IMR-90 (cell line): ENCODE measurements at regions not wholly inside any gene's neighbourhood (a gene's known extent, or its start where the extent isn't known, plus 50 kb on each side); places are given as distances from the start of the nearest gene placed in this dataset.

Source experiments
- ATAC-seq: fragments of 200-7000 bp; cut with Tn5 transposase; 2 replicates; pipeline ENCODE4 v1.9.1; 2020; ENCODE audit warnings: low read depth, mild to moderate bottlenecking, moderate library complexity
- BruUV-seq: library from RNA; stranded (reverse); fragments of 400-500 nt; replicated peaks from 2 replicates; lab custom pipeline; 2021; lab: Mats Ljungman, UMichigan
- CTCF ChIA-PET: fragments of 300-600 bp; formaldehyde crosslinking; extraction: SDS; loops from one replicate; lab custom pipeline; 2021; ENCODE audit warnings: antibody characterized with exemption; lab: Yijun Ruan, JAX
- POLR2A ChIA-PET: fragments of 300-600 bp; sonication (Branson Sonifier 250); formaldehyde crosslinking; loops from one replicate; lab custom pipeline; 2022; ENCODE audit warnings: antibody characterized with exemption; ENCODE audit not compliant: unreplicated experiment; lab: Charles Lee
- DNase-seq: peaks from one replicate; pipeline ENCODE4 v3.0.0; 2013
- H2AFZ ChIP-seq: replicated peaks from 2 replicates; pipeline ENCODE3; 2013; ENCODE audit warnings: low read length, mild to moderate bottlenecking; ENCODE audit not compliant: poor library complexity
- H2AK5ac ChIP-seq: 2 replicates; pipeline ENCODE4 v1.6.1; 2013; ENCODE audit warnings: low read depth, low read length, inconsistent platforms
- H2AK9ac ChIP-seq: replicated peaks from 2 replicates; pipeline ENCODE3; 2013; ENCODE audit warnings: mild to moderate bottlenecking, low read depth, low read length, moderate library complexity; ENCODE audit not compliant: poor library complexity
- H2BK120ac ChIP-seq: 2 replicates; pipeline ENCODE4 v1.6.1; 2013; ENCODE audit warnings: low read depth, low read length, inconsistent platforms
- H2BK15ac ChIP-seq: 3 replicates; pipeline ENCODE4 v1.6.1; 2013; ENCODE audit warnings: low read depth, low read length, inconsistent platforms
- H2BK20ac ChIP-seq: 2 replicates; pipeline ENCODE4 v1.6.1; 2013; ENCODE audit warnings: low read depth, mild to moderate bottlenecking, inconsistent platforms, low read length, moderate library complexity
- H2BK5ac ChIP-seq: 2 replicates; pipeline ENCODE4 v1.6.1; 2013; ENCODE audit warnings: mild to moderate bottlenecking, low read depth, low read length, inconsistent platforms; ENCODE audit not compliant: poor library complexity, severe bottlenecking
- H3K14ac ChIP-seq: replicated peaks from 2 replicates; pipeline ENCODE4 v1.6.1; 2013; ENCODE audit warnings: low read depth, low read length, inconsistent platforms
- H3K18ac ChIP-seq: 2 replicates; pipeline ENCODE4 v1.6.1; 2013; ENCODE audit warnings: low read depth, low read length, control low read depth
- H3K23ac ChIP-seq: 2 replicates; pipeline ENCODE4 v1.6.1; 2013; ENCODE audit warnings: low read depth, low read length, inconsistent platforms
- H3K27ac ChIP-seq: 2 replicates; pipeline ENCODE4 v1.5.1; 2013; ENCODE audit warnings: mild to moderate bottlenecking, control low read depth, low read length; ENCODE audit not compliant: insufficient read depth
- H3K27me3 ChIP-seq: 2 replicates; pipeline ENCODE4 v1.6.1; 2013; ENCODE audit warnings: low read length; ENCODE audit not compliant: control insufficient read depth, insufficient read depth
- H3K36me3 ChIP-seq: 2 replicates; pipeline ENCODE4 v1.6.1; 2013; ENCODE audit warnings: low read length, mixed read lengths; ENCODE audit not compliant: control insufficient read depth, insufficient read depth
- H3K4ac ChIP-seq: 2 replicates; pipeline ENCODE4 v1.6.1; 2013; ENCODE audit warnings: low read depth, low read length, inconsistent platforms
- H3K4me1 ChIP-seq: 2 replicates; pipeline ENCODE4 v1.6.1; 2013; ENCODE audit warnings: low read length, mixed read lengths; ENCODE audit not compliant: control insufficient read depth, insufficient read depth
- H3K4me2 ChIP-seq: 2 replicates; pipeline ENCODE4 v1.6.1; 2013; ENCODE audit warnings: low read depth, mild to moderate bottlenecking, control low read depth, low read length, moderate library complexity
- H3K4me3 ChIP-seq: 2 replicates; pipeline ENCODE4 v1.5.1; 2013; ENCODE audit warnings: low read depth, mild to moderate bottlenecking, control low read depth, low read length, moderate library complexity; ENCODE audit not compliant: insufficient read depth
- H3K56ac ChIP-seq: 2 replicates; pipeline ENCODE4 v1.6.1; 2013; ENCODE audit warnings: low read length, inconsistent platforms; ENCODE audit not compliant: insufficient read depth; ENCODE audit errors: extremely low read depth
- H3K79me1 ChIP-seq, 2 experiments: 2 replicates each; pipeline ENCODE4 v1.6.1; 2013; ENCODE audit warnings: low read length in 2 of 2, inconsistent platforms in 1 of 2, low read depth in 1 of 2
- H3K9ac ChIP-seq: 2 replicates; pipeline ENCODE4 v1.6.1; 2013; ENCODE audit warnings: low read depth, low read length, control low read depth
- H3K9me1 ChIP-seq: 2 replicates; pipeline ENCODE4 v1.6.1; 2013; ENCODE audit warnings: low read length, inconsistent platforms; ENCODE audit not compliant: insufficient read depth
- H3K9me3 ChIP-seq: 2 replicates; pipeline ENCODE4 v1.6.1; 2013; ENCODE audit warnings: low read length; ENCODE audit not compliant: control insufficient read depth, insufficient read depth
- H4K20me1 ChIP-seq: 2 replicates; pipeline ENCODE4 v1.6.1; 2013; ENCODE audit warnings: low read length, inconsistent platforms; ENCODE audit not compliant: insufficient read depth
- H4K5ac ChIP-seq: 2 replicates; pipeline ENCODE4 v1.6.1; 2013; ENCODE audit warnings: mild to moderate bottlenecking, low read depth, low read length, control low read depth
- H4K8ac ChIP-seq, 2 experiments: 2 replicates each; pipeline ENCODE4 v1.6.1; 2013; ENCODE audit warnings: low read depth in 2 of 2, low read length in 2 of 2, control low read depth in 1 of 2, inconsistent platforms in 1 of 2
- H4K91ac ChIP-seq: 2 replicates; pipeline ENCODE4 v1.6.1; 2013; ENCODE audit warnings: low read depth, low read length, inconsistent platforms; ENCODE audit not compliant: insufficient read depth
- CEBPB ChIP-seq: IDR thresholded peaks from 2 replicates; pipeline ENCODE4 v1.6.1; 2012; ENCODE audit warnings: low read depth, low read length, improper control_type of control experiment
- CTCF ChIP-seq: conservative IDR thresholded peaks from 2 replicates; pipeline ENCODE4 v1.5.1; 2012; ENCODE audit warnings: mild to moderate bottlenecking, low read depth, low read length, improper control_type of control experiment
- MAFK ChIP-seq: IDR thresholded peaks from 2 replicates; pipeline ENCODE4 v1.6.1; 2012; ENCODE audit warnings: low read depth, low read length, improper control_type of control experiment
- MXI1 ChIP-seq: IDR thresholded peaks from 2 replicates; pipeline ENCODE4 v1.6.1; 2012; ENCODE audit warnings: low read depth, mild to moderate bottlenecking, low read length, moderate library complexity, borderline replicate concordance
- NFE2L2 ChIP-seq: fragments of 150-350 bp; IDR thresholded peaks from 2 replicates; pipeline ENCODE4 v1.6.1; 2016; ENCODE audit warnings: low read depth, mild to moderate bottlenecking, low read length
- POLR2A ChIP-seq: IDR thresholded peaks from 2 replicates; pipeline ENCODE4 v1.6.1; 2012; ENCODE audit warnings: mild to moderate bottlenecking, low read depth, low read length
- RAD21 ChIP-seq: IDR thresholded peaks from 2 replicates; pipeline ENCODE4 v1.6.1; 2012; ENCODE audit warnings: low read length, improper control_type of control experiment
- RFX5 ChIP-seq: IDR thresholded peaks from 2 replicates; pipeline ENCODE4 v1.8.0; 2012; ENCODE audit warnings: low read depth, mild to moderate bottlenecking, low read length, moderate library complexity
- WGBS, 2 experiments: methylation state at CpG; one replicate each; pipeline versions ENCODE4 v1.1.5 to v1.1.7; 2013; ENCODE audit warnings: missing lambda C conversion rate in 2 of 2; ENCODE audit not compliant: insufficient read length in 1 of 2; ENCODE audit errors: extremely low coverage in 2 of 2; 5-methylcytosine and 5-hydroxymethylcytosine counted together
- dilution Hi-C: fragments of 300-500 bp; cut with HindIII; formaldehyde crosslinking; loops from one replicate; pipeline ENCODE4 v1.14.3; 2018; ENCODE audit warnings: low sequenced_read_pairs; ENCODE audit not compliant: unreplicated experiment
- in situ Hi-C: fragments of 300-500 bp; cut with MboI; formaldehyde crosslinking; loops from 3 replicates; pipeline ENCODE4 v1.14.3; 2019; ENCODE audit warnings: low sequenced_read_pairs, inconsistent platforms, mixed read lengths
- intact Hi-C: fragments of 100-400 bp; cut with micrococcal nuclease; formaldehyde crosslinking; loops from 2 replicates; pipeline ENCODE4 v1.10.0; 2022

GRCh38 chr6:139540894-139541293, 166.4 kb upstream of the CITED2 start:
- Histone ChIP-seq H2BK15ac (peak overlapping the region; percentile 84; the same call in 2 of the 3 replicates), H3K27ac (no peak overlapping the region), H2AK5ac (no peak overlapping the region), H3K9me1 (peaks cover 21% of the 10 kb centered on the region), H3K56ac (no peak overlapping the region), H4K5ac (peak overlapping the region; percentile 36), H3K9ac (no peak overlapping the region), H2BK120ac (peak overlapping the region; percentile 87), H3K27me3 (no peaks in the 10 kb centered on the region), H2AFZ (peak overlapping the region; percentile 35), H4K8ac (peak overlapping the region; percentile 19 to 84; a peak in 2 of 4 replicates), H3K4me2 (no peak overlapping the region), H2BK5ac (peak overlapping the region; percentile 96), H3K36me3 (no peaks in the 10 kb centered on the region), H3K14ac (peak overlapping the region; percentile 71), H4K91ac (peak overlapping the region; percentile 83), H3K9me3 (no peaks in the 10 kb centered on the region), H3K18ac (peak overlapping the region; percentile 66; the same call in 1 of the 2 replicates), H3K4me3 (no peak overlapping the region), H2AK9ac (no peak overlapping the region), H3K23ac (peak overlapping the region; percentile 93), H4K20me1 (no peaks in the 10 kb centered on the region), H2BK20ac (peak overlapping the region; percentile 80), H3K79me1 (peaks cover 0 to 3% of the 10 kb centered on the region in 2 experiments; a peak in 1 of 4 replicates), H3K4me1 (peaks cover 17% of the 10 kb centered on the region), H3K4ac (peak overlapping the region; percentile 83)
- CTCF ChIA-PET = no interaction called here
- DNase-seq = no peak
- no peak for ATAC-seq
- WGBS, 2 experiments = 83% methylated on average over 1 of the region's 1 CpG; no CpG with 5 or more reads in 1 of the 2 experiments
- dilution Hi-C loops = no loop called here
- TF ChIP-seq CTCF (no peak), RAD21 (no peak), CEBPB (no peak), RFX5 (no peak), MAFK (no peak), NFE2L2 (no peak), POLR2A (no peak), MXI1 (no peak)
- no TSS peak for BruUV-seq
- POLR2A ChIA-PET = no interaction called here
- in situ Hi-C loops = no loop called here
- intact Hi-C loops = no loop called here
